ENCODE measurements at regions not wholly inside any gene's neighbourhood (a gene's known extent, or its start where the extent isn't known, plus 50 kb on each side); places are given as distances from the start of the nearest gene placed in this dataset.

- Histone ChIP-seq H3K4me3 (no peak overlapping the region), H3K36me3 (no peaks in the 10 kb centered on the region), H3K9me3 (no peaks in the 10 kb centered on the region), H3K27me3 (peaks cover 0 to 46% (median 9%) of the 10 kb centered on the region in 4 donors), H3K4me1 (peaks cover 11 to 15% (median 13%) of the 10 kb centered on the region in 4 donors), H3K27ac (replicated peaks in 1 of 4) (no peak overlapping the region)
- intact Hi-C loops (cut with DNase I), result loop anchor here (5.0 to 10.0 kb wide), 2 partner anchors 356 to 556 kb away; no protein-coding TSS in a partner anchor
- TF ChIP-seq POLR2A (IDR thresholded peaks at IDR 0.05; ENCODE audit: low read depth), result no peak
- TF ChIP-seq EP300 (IDR thresholded peaks at IDR 0.05), result no peak
- TF ChIP-seq POLR2AphosphoS5 (IDR thresholded peaks at IDR 0.05), result no peak
- TF ChIP-seq CTCF (IDR thresholded peaks at IDR 0.05), result no peak
- 100% methylated on average over 1 of the region's 1 CpG for WGBS
- DNase-seq (ENCODE audit: extremely low spot score), result no peak
These were observed 374.9 kb upstream of the CAMK1G start for GRCh38 chr1:209208648-209209047.

GRCh38 chr1:209213989-209214388, 369.5 kb upstream of the CAMK1G start:
- H3K9me3 ChIP-seq, result no peaks in the 10 kb centered on the region
- peaks cover 0 to 33% (median 2%) of the 10 kb centered on the region in 4 donors for H3K27me3 ChIP-seq
- no peak overlapping the region for H3K4me3 ChIP-seq
- no peaks in the 10 kb centered on the region for H3K4me1 ChIP-seq
- DNase-seq (ENCODE audit: extremely low spot score), result no peak
- WGBS, result 78% methylated on average over 3 of the region's 3 CpGs
- no peak overlapping the region for H3K27ac ChIP-seq (replicated peaks in 1 of 4)
- H3K36me3 ChIP-seq, result no peaks in the 10 kb centered on the region
- TF ChIP-seq CTCF (IDR thresholded peaks at IDR 0.05) (no peak), EP300 (IDR thresholded peaks at IDR 0.05) (no peak), POLR2A (IDR thresholded peaks at IDR 0.05; ENCODE audit: low read depth) (no peak), POLR2AphosphoS5 (IDR thresholded peaks at IDR 0.05) (no peak)
- intact Hi-C loops (cut with DNase I), result no loop called here

- H3K4me1 ChIP-seq, result no peaks in the 10 kb centered on the region
- no peak overlapping the region for H3K4me3 ChIP-seq
- no peak for DNase-seq (ENCODE audit: extremely low spot score)
- no peaks in the 10 kb centered on the region for H3K9me3 ChIP-seq
- no peak overlapping the region for H3K27ac ChIP-seq (replicated peaks in 1 of 4)
- H3K36me3 ChIP-seq, result no peaks in the 10 kb centered on the region
- TF ChIP-seq CTCF (IDR thresholded peaks at IDR 0.05) (no peak), EP300 (IDR thresholded peaks at IDR 0.05) (no peak), POLR2AphosphoS5 (IDR thresholded peaks at IDR 0.05) (no peak), POLR2A (IDR thresholded peaks at IDR 0.05; ENCODE audit: low read depth) (no peak)
- H3K27me3 ChIP-seq, result peaks cover 0 to 21% (median 2%) of the 10 kb centered on the region in 4 donors
- intact Hi-C loops (cut with DNase I), result no loop called here
These were observed 367.7 kb upstream of the CAMK1G start for GRCh38 chr1:209215826-209216225.

- no peak overlapping the region for H3K4me3 ChIP-seq
- no peaks in the 10 kb centered on the region for H3K36me3 ChIP-seq
- DNase-seq (ENCODE audit: extremely low spot score), result no peak
- H3K4me1 ChIP-seq, result no peaks in the 10 kb centered on the region
- TF ChIP-seq POLR2A (IDR thresholded peaks at IDR 0.05; ENCODE audit: low read depth) (no peak), POLR2AphosphoS5 (IDR thresholded peaks at IDR 0.05) (no peak), EP300 (IDR thresholded peaks at IDR 0.05) (no peak), CTCF (IDR thresholded peaks at IDR 0.05) (no peak)
- H3K27ac ChIP-seq (replicated peaks in 1 of 4), result no peak overlapping the region
- intact Hi-C loops (cut with DNase I), result no loop called here
- no peaks in the 10 kb centered on the region for H3K9me3 ChIP-seq
- H3K27me3 ChIP-seq, result peaks cover 0 to 9% (median 0%) of the 10 kb centered on the region in 4 donors
These were observed 365.4 kb upstream of the CAMK1G start for GRCh38 chr1:209218113-209218512.

GRCh38 chr1:209218981-209219380, 364.5 kb upstream of the CAMK1G start:
- WGBS, result 87% methylated on average over 3 of the region's 3 CpGs
- no peak for DNase-seq (ENCODE audit: extremely low spot score)
- TF ChIP-seq POLR2A (IDR thresholded peaks at IDR 0.05; ENCODE audit: low read depth) (no peak), EP300 (IDR thresholded peaks at IDR 0.05) (no peak), POLR2AphosphoS5 (IDR thresholded peaks at IDR 0.05) (no peak), CTCF (IDR thresholded peaks at IDR 0.05) (no peak)

More at GRCh38 chr1:209218981-209219380, 364.5 kb upstream of the CAMK1G start:
- Histone ChIP-seq H3K36me3 (no peaks in the 10 kb centered on the region), H3K27ac (replicated peaks in 1 of 4) (no peak overlapping the region), H3K27me3 (peaks cover 0 to 9% (median 0%) of the 10 kb centered on the region in 4 donors), H3K9me3 (no peaks in the 10 kb centered on the region), H3K4me1 (no peaks in the 10 kb centered on the region), H3K4me3 (no peak overlapping the region)
- intact Hi-C loops (cut with DNase I), result no loop called here
